Adipocyte (in vitro differentiated cells): ENCODE measurements at regions not wholly inside any gene's neighbourhood (a gene's known extent, or its start where the extent isn't known, plus 50 kb on each side); places are given as distances from the start of the nearest gene placed in this dataset.

Source experiments
- DNase-seq: peaks from one replicate; pipeline ENCODE4 v3.0.0-alpha.2; 2015; ENCODE audit warnings: low read depth
- H3K27me3 ChIP-seq: replicated peaks from 2 replicates; pipeline ENCODE4 v1.7.0; 2013; ENCODE audit warnings: mild to moderate bottlenecking, low read length, moderate library complexity; ENCODE audit not compliant: control insufficient read depth, insufficient read depth
- H3K36me3 ChIP-seq: 2 replicates; pipeline ENCODE4 v1.7.0; 2013; ENCODE audit warnings: low read length, mild to moderate bottlenecking, moderate library complexity; ENCODE audit not compliant: control insufficient read depth, insufficient read depth, severe bottlenecking
- H3K4me1 ChIP-seq: 2 replicates; pipeline ENCODE4 v1.7.0; 2013; ENCODE audit warnings: mild to moderate bottlenecking, low read length, moderate library complexity; ENCODE audit not compliant: control insufficient read depth, insufficient read depth
- H3K4me3 ChIP-seq: 2 replicates; pipeline ENCODE4 v1.7.0; 2013; ENCODE audit warnings: mild to moderate bottlenecking, low read length, moderate library complexity
- H3K9ac ChIP-seq: 2 replicates; pipeline ENCODE4 v1.7.0; 2013; ENCODE audit warnings: mild to moderate bottlenecking, low read length, moderate library complexity
- H3K9me3 ChIP-seq: 2 replicates; pipeline ENCODE4 v1.7.0; 2013; ENCODE audit warnings: mild to moderate bottlenecking, low read length, moderate library complexity; ENCODE audit not compliant: control insufficient read depth

- no peaks in the 10 kb centered on the region for H3K27me3 ChIP-seq
- no peak for DNase-seq
- no peak overlapping the region for H3K4me3 ChIP-seq
- no peak overlapping the region for H3K9ac ChIP-seq
- H3K4me1 ChIP-seq, result peaks cover 14% of the 10 kb centered on the region
- H3K36me3 ChIP-seq, result no peaks in the 10 kb centered on the region
- peaks cover 4% of the 10 kb centered on the region for H3K9me3 ChIP-seq
These were observed 1017.6 kb downstream of the KCNT2 start for GRCh38 chr1:195590649-195591048.

GRCh38 chr1:195584870-195585624 lies 1023.2 kb downstream of the KCNT2 start:
- Histone ChIP-seq H3K4me1 (no peaks in the 10 kb centered on the region), H3K9ac (no peak overlapping the region), H3K4me3 (no peak overlapping the region), H3K9me3 (peaks cover 4% of the 10 kb centered on the region), H3K36me3 (no peaks in the 10 kb centered on the region), H3K27me3 (no peaks in the 10 kb centered on the region)
- no peak for DNase-seq

GRCh38 chr1:195580988-195581387 lies 1027.3 kb downstream of the KCNT2 start:
- Histone ChIP-seq H3K4me3 (no peak overlapping the region), H3K9me3 (no peaks in the 10 kb centered on the region), H3K4me1 (no peaks in the 10 kb centered on the region), H3K36me3 (no peaks in the 10 kb centered on the region), H3K27me3 (no peaks in the 10 kb centered on the region), H3K9ac (no peak overlapping the region)
- no peak for DNase-seq

- Histone ChIP-seq H3K27me3 (no peaks in the 10 kb centered on the region), H3K36me3 (no peaks in the 10 kb centered on the region), H3K9ac (no peak overlapping the region), H3K4me3 (no peak overlapping the region), H3K9me3 (peaks cover 4% of the 10 kb centered on the region), H3K4me1 (no peaks in the 10 kb centered on the region)
- no peak for DNase-seq
These were observed 1030.5 kb downstream of the KCNT2 start for GRCh38 chr1:195577748-195578147.

GRCh38 chr1:195576641-195577040 lies 1031.6 kb downstream of the KCNT2 start:
- Histone ChIP-seq H3K36me3 (no peaks in the 10 kb centered on the region), H3K9me3 (peaks cover 7% of the 10 kb centered on the region), H3K9ac (no peak overlapping the region), H3K4me1 (no peaks in the 10 kb centered on the region), H3K4me3 (no peak overlapping the region), H3K27me3 (no peaks in the 10 kb centered on the region)
- no peak for DNase-seq

- Histone ChIP-seq H3K4me3 (no peak overlapping the region), H3K36me3 (no peaks in the 10 kb centered on the region), H3K9me3 (peaks cover 7% of the 10 kb centered on the region), H3K27me3 (no peaks in the 10 kb centered on the region), H3K4me1 (no peaks in the 10 kb centered on the region), H3K9ac (no peak overlapping the region)
- no peak for DNase-seq
These were observed 1033.7 kb downstream of the KCNT2 start for GRCh38 chr1:195574511-195574910.

- H3K9me3 ChIP-seq, result peaks cover 7% of the 10 kb centered on the region
- DNase-seq, result peak; percentile 15
- H3K4me3 ChIP-seq, result no peak overlapping the region
- no peak overlapping the region for H3K9ac ChIP-seq
- H3K4me1 ChIP-seq, result no peaks in the 10 kb centered on the region
- H3K27me3 ChIP-seq, result no peaks in the 10 kb centered on the region
- no peaks in the 10 kb centered on the region for H3K36me3 ChIP-seq
These were observed 1038.3 kb downstream of the KCNT2 start for GRCh38 chr1:195569934-195570333.

- Histone ChIP-seq H3K9ac (no peak overlapping the region), H3K36me3 (no peaks in the 10 kb centered on the region), H3K9me3 (peaks cover 7% of the 10 kb centered on the region), H3K4me3 (no peak overlapping the region), H3K4me1 (no peaks in the 10 kb centered on the region), H3K27me3 (no peaks in the 10 kb centered on the region)
- DNase-seq, result peak; percentile 3
These were observed 1039.9 kb downstream of the KCNT2 start for GRCh38 chr1:195568389-195568788.

GRCh38 chr1:195562074-195562473 lies 1046.2 kb downstream of the KCNT2 start:
- Histone ChIP-seq H3K4me3 (no peak overlapping the region), H3K9me3 (peaks cover under 1% of the 10 kb centered on the region), H3K9ac (no peak overlapping the region), H3K27me3 (no peaks in the 10 kb centered on the region), H3K4me1 (no peaks in the 10 kb centered on the region), H3K36me3 (no peaks in the 10 kb centered on the region)
- no peak for DNase-seq

- H3K9me3 ChIP-seq, result no peaks in the 10 kb centered on the region
- H3K9ac ChIP-seq, result no peak overlapping the region
- H3K36me3 ChIP-seq, result no peaks in the 10 kb centered on the region
- no peak overlapping the region for H3K4me3 ChIP-seq
- no peak for DNase-seq
- no peaks in the 10 kb centered on the region for H3K4me1 ChIP-seq
- no peaks in the 10 kb centered on the region for H3K27me3 ChIP-seq
These were observed 1058.0 kb downstream of the KCNT2 start for GRCh38 chr1:195550071-195550862.

- Histone ChIP-seq H3K9ac (no peak overlapping the region), H3K36me3 (no peaks in the 10 kb centered on the region), H3K4me3 (no peak overlapping the region), H3K9me3 (no peaks in the 10 kb centered on the region), H3K27me3 (no peaks in the 10 kb centered on the region), H3K4me1 (no peaks in the 10 kb centered on the region)
- peak; percentile 38 for DNase-seq
These were observed 1077.3 kb downstream of the KCNT2 start for GRCh38 chr1:195530961-195531360.
